SU-DHL-6 (cell line): ENCODE measurements at regions not wholly inside any gene's neighbourhood (a gene's known extent, or its start where the extent isn't known, plus 50 kb on each side); places are given as distances from the start of the nearest gene placed in this dataset.

Experiments
- H2AFZ ChIP-seq: fragments of 200-600 bp; sonication (generic); 2 replicates; pipeline ENCODE4 v1.6.1; 2014; ENCODE audit warnings: low read depth, mild to moderate bottlenecking, moderate library complexity, mixed read lengths, antibody characterized with exemption, low read length; ENCODE audit not compliant: severe bottlenecking
- H3F3A ChIP-seq: fragments of 200-600 bp; shearing (Covaris generic); 2 replicates; pipeline ENCODE4 v1.6.0; 2016; ENCODE audit warnings: antibody characterized with exemption, mild to moderate bottlenecking; ENCODE audit not compliant: insufficient read depth
- H3K27ac ChIP-seq: fragments of 200-600 bp; sonication (generic); 2 replicates; pipeline ENCODE4 v1.5.1; 2016; ENCODE audit warnings: low read depth, mild to moderate bottlenecking, low read length, moderate library complexity, mixed read lengths
- H3K27me3 ChIP-seq: fragments of 200-600 bp; sonication (generic), shearing (Covaris generic); 2 replicates; pipeline ENCODE4 v1.6.0; 2014; ENCODE audit warnings: mild to moderate bottlenecking, low read length
- H3K36me3 ChIP-seq: fragments of 200-600 bp; sonication (generic); 2 replicates; pipeline ENCODE4 v1.6.1; 2014; ENCODE audit warnings: mild to moderate bottlenecking, low read length, mixed read lengths
- H3K4me2 ChIP-seq: fragments of 300-600, 200-600 bp; shearing (Covaris generic), sonication (generic); 2 replicates; pipeline ENCODE4 v1.6.0; 2014; ENCODE audit warnings: low read length, low read depth, mild to moderate bottlenecking; ENCODE audit not compliant: poor library complexity, severe bottlenecking
- H3K4me3 ChIP-seq: fragments of 200-600 bp; sonication (generic); 2 replicates; pipeline ENCODE4 v1.5.1; 2014; ENCODE audit warnings: antibody characterized with exemption, low read length, mild to moderate bottlenecking, mixed read lengths; ENCODE audit not compliant: insufficient read depth, poor library complexity, severe bottlenecking
- H3K79me2 ChIP-seq: fragments of 200-600 bp; sonication (generic); 2 replicates; pipeline ENCODE4 v1.6.1; 2014; ENCODE audit warnings: mild to moderate bottlenecking, low read length, moderate library complexity; ENCODE audit not compliant: insufficient read depth
- H3K9ac ChIP-seq: fragments of 200-600 bp; sonication (generic); 2 replicates; pipeline ENCODE4 v1.7.0; 2014; ENCODE audit warnings: mild to moderate bottlenecking, low read length
- H3K9me2 ChIP-seq: fragments of 200-600 bp; sonication (generic); replicated peaks from 2 replicates; pipeline ENCODE4 v1.6.1; 2014; ENCODE audit warnings: low read length; ENCODE audit not compliant: insufficient read depth
- H3K9me3 ChIP-seq: fragments of 200-600 bp; sonication (generic); 2 replicates; pipeline ENCODE4 v1.6.1; 2014; ENCODE audit warnings: low read length, mixed read lengths; ENCODE audit not compliant: insufficient read depth
- H4K20me1 ChIP-seq: fragments of 200-600 bp; sonication (generic); 2 replicates; pipeline ENCODE4 v1.6.1; 2014; ENCODE audit warnings: low read depth, mild to moderate bottlenecking, antibody characterized with exemption, low read length, moderate library complexity, mixed read lengths
- EZH2phosphoT487 ChIP-seq: fragments of 200-600 bp; sonication (generic), shearing (Covaris generic); conservative IDR thresholded peaks from 2 replicates; pipeline ENCODE4 v1.6.1; 2018; ENCODE audit warnings: mild to moderate bottlenecking, antibody characterized with exemption, low read length, moderate library complexity, mixed read lengths
- TF ChIP-seq, protein P1 (sequence below): fragments of 200-600 bp; sonication (generic); IDR thresholded peaks from one replicate; pipeline ENCODE4 v1.5.1; 2017; ENCODE audit warnings: antibody characterized with exemption, mild to moderate bottlenecking, low read length, moderate library complexity; ENCODE audit not compliant: insufficient read depth, poor library complexity, severe bottlenecking

DNA sequence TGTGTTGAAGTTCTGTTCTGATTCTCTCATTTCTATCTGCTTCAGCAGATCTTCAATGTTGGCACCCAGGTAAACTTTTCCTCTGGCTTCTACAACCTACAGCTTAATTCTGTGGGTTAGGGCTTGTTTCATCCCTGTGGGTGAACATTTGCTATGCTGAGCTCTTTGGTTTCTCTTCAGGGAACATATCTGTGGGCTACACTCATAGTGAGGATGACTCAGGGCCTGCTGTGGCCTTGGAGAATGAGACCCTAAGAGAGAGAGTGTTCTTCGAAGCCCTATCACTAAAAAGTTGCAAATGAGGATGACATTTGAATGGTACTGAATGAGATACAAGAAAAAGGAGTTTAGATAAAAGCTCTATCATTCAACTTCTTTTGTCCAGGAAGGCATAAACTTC is 346.2 kb upstream of the CBLB start:
- Histone ChIP-seq H3K9ac (no peak overlapping the region), H3K4me3 (no peak overlapping the region), H3F3A (no peaks in the 10 kb centered on the region), H3K36me3 (no peaks in the 10 kb centered on the region), H3K9me3 (no peaks in the 10 kb centered on the region), H2AFZ (no peak overlapping the region), H4K20me1 (no peaks in the 10 kb centered on the region), H3K27me3 (no peaks in the 10 kb centered on the region), H3K9me2 (no peaks in the 10 kb centered on the region), H3K27ac (no peak overlapping the region), H3K4me2 (no peak overlapping the region), H3K79me2 (no peaks in the 10 kb centered on the region)
- TF ChIP-seq EZH2phosphoT487: no peak
- TF ChIP-seq, protein P1, sequence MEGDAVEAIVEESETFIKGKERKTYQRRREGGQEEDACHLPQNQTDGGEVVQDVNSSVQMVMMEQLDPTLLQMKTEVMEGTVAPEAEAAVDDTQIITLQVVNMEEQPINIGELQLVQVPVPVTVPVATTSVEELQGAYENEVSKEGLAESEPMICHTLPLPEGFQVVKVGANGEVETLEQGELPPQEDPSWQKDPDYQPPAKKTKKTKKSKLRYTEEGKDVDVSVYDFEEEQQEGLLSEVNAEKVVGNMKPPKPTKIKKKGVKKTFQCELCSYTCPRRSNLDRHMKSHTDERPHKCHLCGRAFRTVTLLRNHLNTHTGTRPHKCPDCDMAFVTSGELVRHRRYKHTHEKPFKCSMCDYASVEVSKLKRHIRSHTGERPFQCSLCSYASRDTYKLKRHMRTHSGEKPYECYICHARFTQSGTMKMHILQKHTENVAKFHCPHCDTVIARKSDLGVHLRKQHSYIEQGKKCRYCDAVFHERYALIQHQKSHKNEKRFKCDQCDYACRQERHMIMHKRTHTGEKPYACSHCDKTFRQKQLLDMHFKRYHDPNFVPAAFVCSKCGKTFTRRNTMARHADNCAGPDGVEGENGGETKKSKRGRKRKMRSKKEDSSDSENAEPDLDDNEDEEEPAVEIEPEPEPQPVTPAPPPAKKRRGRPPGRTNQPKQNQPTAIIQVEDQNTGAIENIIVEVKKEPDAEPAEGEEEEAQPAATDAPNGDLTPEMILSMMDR: no peak

DNA sequence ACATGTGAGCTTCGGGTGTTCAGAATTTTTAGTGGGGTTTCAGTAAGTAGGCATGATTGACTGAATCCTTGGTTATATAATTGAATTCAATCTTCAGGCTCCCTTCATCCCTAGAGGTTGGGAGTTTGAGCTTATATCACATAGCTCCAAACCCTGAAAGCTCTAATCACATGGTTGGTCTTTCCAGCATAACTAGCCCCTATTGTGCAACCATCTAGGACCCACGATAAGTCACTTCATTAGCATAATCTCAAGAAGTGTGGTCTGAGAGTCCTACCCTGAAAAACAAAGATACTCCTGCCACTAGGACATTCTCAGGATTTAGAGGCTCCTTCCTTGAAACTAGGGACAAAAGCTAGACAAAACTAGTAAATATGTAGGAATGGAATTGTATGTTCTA is 348.9 kb upstream of the CBLB start:
- Histone ChIP-seq H2AFZ (no peak overlapping the region), H3K9me2 (no peaks in the 10 kb centered on the region), H4K20me1 (no peaks in the 10 kb centered on the region), H3K27ac (no peak overlapping the region), H3K9me3 (no peaks in the 10 kb centered on the region), H3K27me3 (no peaks in the 10 kb centered on the region), H3F3A (no peaks in the 10 kb centered on the region), H3K36me3 (no peaks in the 10 kb centered on the region), H3K9ac (no peak overlapping the region), H3K4me2 (no peak overlapping the region), H3K4me3 (no peak overlapping the region), H3K79me2 (no peaks in the 10 kb centered on the region)
- no peak for TF ChIP-seq EZH2phosphoT487
- TF ChIP-seq, protein P1: no peak

DNA sequence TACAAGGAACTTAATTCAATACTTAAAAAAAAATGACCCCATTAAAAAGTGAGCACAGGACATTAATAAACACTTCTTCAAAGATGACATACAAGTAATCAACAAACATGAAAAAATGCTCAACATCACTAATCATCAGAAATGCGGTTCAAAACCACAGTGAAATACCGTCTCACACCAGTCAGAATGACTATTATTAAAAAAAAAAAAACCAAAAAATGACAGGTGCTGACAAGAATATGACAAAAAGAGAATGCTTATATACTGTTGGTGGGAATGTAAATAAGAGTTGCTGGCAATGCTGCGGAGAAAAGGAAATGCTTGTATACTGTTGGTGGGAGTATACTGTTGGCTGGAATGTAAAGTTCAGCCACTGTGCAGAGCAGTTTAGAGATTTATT is 358.3 kb upstream of the CBLB start:
- no peak overlapping the region for H3K9ac ChIP-seq
- no peak overlapping the region for H2AFZ ChIP-seq
- H4K20me1 ChIP-seq: no peaks in the 10 kb centered on the region
- no peaks in the 10 kb centered on the region for H3K9me2 ChIP-seq
- H3K27me3 ChIP-seq: no peaks in the 10 kb centered on the region
- no peaks in the 10 kb centered on the region for H3F3A ChIP-seq
- H3K79me2 ChIP-seq: no peaks in the 10 kb centered on the region
- no peak overlapping the region for H3K27ac ChIP-seq
- TF ChIP-seq, protein P1: no peak
- no peak for TF ChIP-seq EZH2phosphoT487
- no peaks in the 10 kb centered on the region for H3K36me3 ChIP-seq
- H3K4me2 ChIP-seq: no peak overlapping the region
- no peak overlapping the region for H3K4me3 ChIP-seq
- no peaks in the 10 kb centered on the region for H3K9me3 ChIP-seq

DNA sequence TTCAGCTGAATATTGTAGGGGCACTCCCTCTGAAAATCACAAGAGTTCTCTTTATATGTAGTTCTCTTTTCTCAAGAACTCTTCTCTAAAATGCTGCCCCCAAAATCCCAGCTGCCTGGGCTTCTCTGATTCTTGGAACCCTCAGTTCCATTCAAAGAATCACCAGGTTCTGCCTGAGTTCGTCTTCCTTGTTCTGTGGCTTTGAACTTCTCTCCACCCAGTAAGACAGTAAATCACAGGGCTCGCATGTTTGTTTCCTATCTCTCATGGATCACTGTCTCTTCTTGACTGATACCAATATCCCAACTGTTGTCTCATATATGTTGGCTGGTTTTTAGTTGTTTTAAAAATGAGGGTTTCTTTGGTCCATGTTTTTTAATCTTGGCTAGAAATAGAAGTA is 359.5 kb upstream of the CBLB start:
- H3K9me2 ChIP-seq: no peaks in the 10 kb centered on the region
- no peaks in the 10 kb centered on the region for H3K27me3 ChIP-seq
- H2AFZ ChIP-seq: no peak overlapping the region
- H3K79me2 ChIP-seq: no peaks in the 10 kb centered on the region
- H3F3A ChIP-seq: no peaks in the 10 kb centered on the region
- H3K36me3 ChIP-seq: no peaks in the 10 kb centered on the region
- no peaks in the 10 kb centered on the region for H3K9me3 ChIP-seq
- no peak overlapping the region for H3K4me2 ChIP-seq
- no peak overlapping the region for H3K4me3 ChIP-seq
- H3K9ac ChIP-seq: no peak overlapping the region
- H3K27ac ChIP-seq: no peak overlapping the region
- no peak for TF ChIP-seq EZH2phosphoT487
- TF ChIP-seq, protein P1: no peak
- H4K20me1 ChIP-seq: no peaks in the 10 kb centered on the region
